Mesendoderm (in vitro differentiated cells): ENCODE measurements at regions not wholly inside any gene's neighbourhood (a gene's known extent, or its start where the extent isn't known, plus 50 kb on each side); places are given as distances from the start of the nearest gene placed in this dataset.

Experiments used
- DNase-seq: peaks from one replicate; pipeline ENCODE4 v3.0.0; 2013
- H2AK5ac ChIP-seq: 2 replicates; pipeline ENCODE4 v1.6.1; 2013; ENCODE audit warnings: low read length, inconsistent platforms
- H2BK120ac ChIP-seq: 2 replicates; pipeline ENCODE4 v1.6.1; 2013; ENCODE audit warnings: low read depth, mild to moderate bottlenecking, low read length, moderate library complexity, mixed read lengths
- H2BK15ac ChIP-seq: replicated peaks from 2 replicates; pipeline ENCODE4 v1.6.1; 2013; ENCODE audit warnings: low read depth, mild to moderate bottlenecking, moderate library complexity
- H2BK5ac ChIP-seq: 2 replicates; pipeline ENCODE4 v1.6.1; 2013; ENCODE audit warnings: low read length, inconsistent platforms
- H3K18ac ChIP-seq: 2 replicates; pipeline ENCODE4 v1.6.1; 2013; ENCODE audit warnings: mild to moderate bottlenecking, low read length, mixed read lengths
- H3K23ac ChIP-seq: one replicate; pipeline ENCODE4 v1.6.1; 2013; ENCODE audit warnings: low read length
- H3K27ac ChIP-seq: 2 replicates; pipeline ENCODE4 v1.5.1; 2013; ENCODE audit warnings: low read depth, mild to moderate bottlenecking, inconsistent platforms, low read length, moderate library complexity
- H3K27me3 ChIP-seq: 2 replicates; pipeline ENCODE4 v1.6.1; 2013; ENCODE audit warnings: low read length, control low read depth, mild to moderate bottlenecking, inconsistent platforms; ENCODE audit not compliant: insufficient read depth, poor library complexity
- H3K36me3 ChIP-seq: 2 replicates; pipeline ENCODE4 v1.6.1; 2013; ENCODE audit warnings: low read length, inconsistent platforms; ENCODE audit not compliant: control insufficient read depth, insufficient read depth
- H3K4ac ChIP-seq: one replicate; pipeline ENCODE4 v1.6.1; 2013; ENCODE audit warnings: low read depth, mild to moderate bottlenecking, low read length, moderate library complexity
- H3K4me1 ChIP-seq: 2 replicates; pipeline ENCODE4 v1.6.1; 2013; ENCODE audit warnings: low read depth, low read length, inconsistent platforms; ENCODE audit not compliant: control insufficient read depth
- H3K4me2 ChIP-seq: 2 replicates; pipeline ENCODE4 v1.6.1; 2013; ENCODE audit warnings: low read length
- H3K4me3 ChIP-seq: 2 replicates; pipeline ENCODE4 v1.5.1; 2013; ENCODE audit warnings: mild to moderate bottlenecking, low read length
- H3K56ac ChIP-seq: one replicate; pipeline ENCODE4 v1.6.1; 2013; ENCODE audit warnings: low read length
- H3K79me1 ChIP-seq: 2 replicates; pipeline ENCODE4 v1.6.1; 2013; ENCODE audit warnings: low read length, inconsistent platforms
- H3K79me2 ChIP-seq: 2 replicates; pipeline ENCODE4 v1.6.1; 2013; ENCODE audit warnings: mild to moderate bottlenecking, low read length; ENCODE audit not compliant: control insufficient read depth, insufficient read depth
- H3K9ac ChIP-seq: 2 replicates; pipeline ENCODE4 v1.6.1; 2013; ENCODE audit warnings: low read length, inconsistent platforms
- H4K5ac ChIP-seq: one replicate; pipeline ENCODE4 v1.6.1; 2013; ENCODE audit warnings: low read length
- H4K8ac ChIP-seq: one replicate; pipeline ENCODE4 v1.6.1; 2013; ENCODE audit warnings: low read depth, mild to moderate bottlenecking, control low read depth, low read length, moderate library complexity
- WGBS: extraction: QIAGEN DNeasy Blood & Tissue Kit; methylation state at CpG from one replicate; pipeline ENCODE4 v1.1.7; 2013; ENCODE audit warnings: low lambda C conversion rate, missing lambda C conversion rate; ENCODE audit not compliant: insufficient coverage; ENCODE audit errors: extremely low coverage; 5-methylcytosine and 5-hydroxymethylcytosine counted together

GRCh38 chr14:101125719-101126651 is 222.5 kb upstream of the RTL1 start:
- H3K23ac ChIP-seq = peak overlapping the region; percentile 3
- no peak overlapping the region for H3K4ac ChIP-seq
- no peak overlapping the region for H4K8ac ChIP-seq
- H3K4me2 ChIP-seq = no peak overlapping the region
- H4K5ac ChIP-seq = no peak overlapping the region
- H2AK5ac ChIP-seq = no peak overlapping the region
- no CpG with 5 or more reads among the region's 37 CpGs for WGBS
- no peak overlapping the region for H3K9ac ChIP-seq
- no peaks in the 10 kb centered on the region for H3K79me2 ChIP-seq
- no peaks in the 10 kb centered on the region for H3K27me3 ChIP-seq
- DNase-seq = no peak
- peak overlapping the region; percentile 17 for H3K56ac ChIP-seq
- no peaks in the 10 kb centered on the region for H3K36me3 ChIP-seq
- no peak overlapping the region for H2BK120ac ChIP-seq
- H2BK15ac ChIP-seq = no peak overlapping the region
- H3K79me1 ChIP-seq = no peaks in the 10 kb centered on the region
- no peak overlapping the region for H2BK5ac ChIP-seq
- peaks cover under 1% of the 10 kb centered on the region for H3K4me1 ChIP-seq
- no peak overlapping the region for H3K27ac ChIP-seq
- H3K18ac ChIP-seq = no peak overlapping the region
- no peak overlapping the region for H3K4me3 ChIP-seq

DNA sequence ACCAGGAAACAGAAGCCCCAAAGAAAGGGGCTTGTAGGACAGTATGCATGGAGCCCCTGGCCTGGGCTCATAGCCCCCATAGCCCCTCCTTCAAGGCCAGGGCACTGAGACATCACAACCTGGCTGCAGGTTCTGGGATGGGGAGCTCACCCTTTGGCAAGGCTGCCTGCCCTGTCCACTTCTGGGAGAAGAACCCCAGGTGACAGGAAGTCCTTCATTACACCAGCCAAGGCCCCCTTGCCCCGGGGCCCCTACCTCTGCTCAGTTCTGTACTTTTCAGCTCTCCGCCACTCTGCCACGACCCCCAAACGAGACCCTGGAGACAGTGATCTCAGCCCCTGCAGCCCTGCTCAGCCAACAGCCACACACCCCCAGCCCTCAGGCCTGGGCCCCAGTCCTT is 223.2 kb upstream of the RTL1 start:
- Histone ChIP-seq H2BK120ac (no peak overlapping the region), H3K18ac (no peak overlapping the region), H3K4me3 (no peak overlapping the region), H3K36me3 (no peaks in the 10 kb centered on the region), H4K8ac (no peak overlapping the region), H3K4me1 (peaks cover 2% of the 10 kb centered on the region), H3K27me3 (no peaks in the 10 kb centered on the region), H2BK15ac (no peak overlapping the region), H3K79me1 (no peaks in the 10 kb centered on the region), H2AK5ac (no peak overlapping the region), H2BK5ac (no peak overlapping the region), H3K79me2 (no peaks in the 10 kb centered on the region), H3K4me2 (no peak overlapping the region), H4K5ac (no peak overlapping the region), H3K23ac (no peak overlapping the region), H3K4ac (peak overlapping the region; percentile 8), H3K27ac (no peak overlapping the region), H3K56ac (peak overlapping the region; percentile 17), H3K9ac (no peak overlapping the region)
- DNase-seq = no peak
- no CpG with 5 or more reads among the region's 4 CpGs for WGBS

- Histone ChIP-seq H3K4me1 (peaks cover 6% of the 10 kb centered on the region), H3K4me2 (no peak overlapping the region), H2BK15ac (no peak overlapping the region), H3K27me3 (no peaks in the 10 kb centered on the region), H3K9ac (no peak overlapping the region), H3K79me2 (no peaks in the 10 kb centered on the region), H3K4ac (peak overlapping the region; percentile 8), H3K27ac (no peak overlapping the region), H4K5ac (no peak overlapping the region), H3K79me1 (no peaks in the 10 kb centered on the region), H3K18ac (no peak overlapping the region), H2BK120ac (no peak overlapping the region), H3K4me3 (no peak overlapping the region), H3K56ac (no peak overlapping the region), H3K36me3 (no peaks in the 10 kb centered on the region), H3K23ac (no peak overlapping the region), H2BK5ac (no peak overlapping the region), H4K8ac (no peak overlapping the region), H2AK5ac (no peak overlapping the region)
- WGBS = no CpG with 5 or more reads among the region's 12 CpGs
- no peak for DNase-seq
These were observed 223.7 kb upstream of the RTL1 start for GRCh38 chr14:101127224-101127623.

- H3K79me1 ChIP-seq = no peaks in the 10 kb centered on the region
- H2AK5ac ChIP-seq = peak overlapping the region; percentile 91
- H3K4me1 ChIP-seq = peaks cover 9% of the 10 kb centered on the region
- peak overlapping the region; percentile 73 for H3K4ac ChIP-seq
- no CpG with 5 or more reads among the region's 30 CpGs for WGBS
- DNase-seq = no peak
- H2BK5ac ChIP-seq = no peak overlapping the region
- no peak overlapping the region for H4K5ac ChIP-seq
- peak overlapping the region; percentile 27 for H3K56ac ChIP-seq
- no peaks in the 10 kb centered on the region for H3K36me3 ChIP-seq
- no peaks in the 10 kb centered on the region for H3K27me3 ChIP-seq
- no peaks in the 10 kb centered on the region for H3K79me2 ChIP-seq
- no peak overlapping the region for H3K27ac ChIP-seq
- peak overlapping the region; percentile 66 for H3K18ac ChIP-seq
- no peak overlapping the region for H3K4me3 ChIP-seq
- peak overlapping the region; percentile 32 for H2BK120ac ChIP-seq
- no peak overlapping the region for H4K8ac ChIP-seq
- H3K23ac ChIP-seq = no peak overlapping the region
- H2BK15ac ChIP-seq = no peak overlapping the region
- no peak overlapping the region for H3K9ac ChIP-seq
- H3K4me2 ChIP-seq = no peak overlapping the region
These were observed 225.2 kb upstream of the RTL1 start for GRCh38 chr14:101128478-101129321.

DNA sequence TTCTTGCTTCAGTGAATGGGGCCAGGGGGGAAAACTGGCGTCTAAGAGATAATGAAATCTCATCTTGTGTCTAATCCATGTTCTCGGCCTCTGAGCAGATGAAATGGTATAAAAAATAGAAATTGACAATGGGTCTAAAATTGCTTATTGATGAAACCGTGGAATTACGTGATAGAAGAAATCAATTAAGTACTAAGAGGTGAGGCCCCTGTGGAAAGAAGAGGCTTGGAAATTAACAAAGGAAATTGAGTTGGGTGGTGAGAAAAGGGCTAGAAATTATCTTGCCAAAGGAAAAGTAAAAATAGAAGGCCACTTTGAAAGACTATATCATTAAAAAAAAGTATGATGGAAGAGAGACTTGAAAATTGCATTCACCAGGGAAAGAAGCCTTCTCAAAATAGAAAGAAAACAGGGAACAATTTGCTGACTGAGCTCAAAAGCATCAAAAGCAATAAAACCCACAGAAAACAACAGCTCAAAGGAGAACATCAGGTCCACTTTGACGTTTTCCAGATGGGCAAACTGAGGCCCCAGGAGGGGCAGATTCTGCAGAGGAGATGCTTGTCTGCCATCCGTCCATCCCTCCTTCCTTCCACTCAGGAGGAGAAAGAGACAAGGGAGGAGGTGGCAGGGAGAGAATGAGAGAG is 226.1 kb upstream of the RTL1 start:
- peak overlapping the region; percentile 93 for H2AK5ac ChIP-seq
- peaks cover 9% of the 10 kb centered on the region for H3K4me1 ChIP-seq
- no peak overlapping the region for H3K4me2 ChIP-seq
- H3K9ac ChIP-seq = peak overlapping the region; percentile 20
- H3K27ac ChIP-seq = no peak overlapping the region
- no peak overlapping the region for H3K18ac ChIP-seq
- H4K5ac ChIP-seq = no peak overlapping the region
- no peak overlapping the region for H3K4me3 ChIP-seq
- WGBS = no CpG with 5 or more reads among the region's 6 CpGs
- H3K79me2 ChIP-seq = no peaks in the 10 kb centered on the region
- no peaks in the 10 kb centered on the region for H3K27me3 ChIP-seq
- H3K56ac ChIP-seq = peak overlapping the region; percentile 47
- no peaks in the 10 kb centered on the region for H3K36me3 ChIP-seq
- peak overlapping the region; percentile 66 for H2BK5ac ChIP-seq
- no peak overlapping the region for H2BK15ac ChIP-seq
- no peak for DNase-seq
- no peak overlapping the region for H3K4ac ChIP-seq
- no peak overlapping the region for H4K8ac ChIP-seq
- no peak overlapping the region for H3K23ac ChIP-seq
- no peaks in the 10 kb centered on the region for H3K79me1 ChIP-seq
- H2BK120ac ChIP-seq = no peak overlapping the region
